NCI-H2029 (cell line): ENCODE measurements at regions not wholly inside any gene's neighbourhood (a gene's known extent, or its start where the extent isn't known, plus 50 kb on each side); places are given as distances from the start of the nearest gene placed in this dataset.
"Not testable (repeated sequence)": the region's sequence is repeated elsewhere in the genome, so short reads cannot be mapped to it uniquely, and the experiment has no call there.

ENCODE experiments used
- DNase-seq: peaks from one replicate; lab custom pipeline; 2025; lab: John Stamatoyannopoulos, UW

GRCh38 chr7:119944601-119944972 is 328.4 kb upstream of the KCND2 start:
- DNase-seq = no peak

GRCh38 chr7:119945822-119946221 is 327.2 kb upstream of the KCND2 start:
- DNase-seq = no peak

GRCh38 chr7:119949053-119949452 is 323.9 kb upstream of the KCND2 start:
- no peak for DNase-seq

GRCh38 chr7:119950390-119951041 is 322.5 kb upstream of the KCND2 start:
- not testable (repeated sequence) for DNase-seq

GRCh38 chr7:119951614-119952013 is 321.4 kb upstream of the KCND2 start:
- DNase-seq = not testable (repeated sequence)

GRCh38 chr7:119957335-119957734 is 315.6 kb upstream of the KCND2 start:
- DNase-seq = no peak

GRCh38 chr7:119959811-119960210 is 313.2 kb upstream of the KCND2 start:
- no peak for DNase-seq

GRCh38 chr7:119963654-119964053 is 309.3 kb upstream of the KCND2 start:
- no peak for DNase-seq

GRCh38 chr7:119964065-119964464 is 308.9 kb upstream of the KCND2 start:
- DNase-seq = no peak

- no peak for DNase-seq
Observed at GRCh38 chr7:119964788-119965542, 308.0 kb upstream of the KCND2 start.

GRCh38 chr7:119967221-119967620 is 305.8 kb upstream of the KCND2 start:
- DNase-seq = no peak

GRCh38 chr7:119968411-119968810 is 304.6 kb upstream of the KCND2 start:
- DNase-seq = not testable (repeated sequence)

- DNase-seq = no peak
Observed at GRCh38 chr7:119969054-119969453, 303.9 kb upstream of the KCND2 start.

GRCh38 chr7:119969763-119970162 is 303.2 kb upstream of the KCND2 start:
- DNase-seq = no peak

GRCh38 chr7:119974972-119975371 is 298.0 kb upstream of the KCND2 start:
- no peak for DNase-seq

- no peak for DNase-seq
Observed at GRCh38 chr7:119982884-119983283, 290.1 kb upstream of the KCND2 start.

- DNase-seq = no peak
Observed at GRCh38 chr7:119983468-119983867, 289.5 kb upstream of the KCND2 start.

GRCh38 chr7:119984247-119984646 is 288.7 kb upstream of the KCND2 start:
- DNase-seq = no peak

GRCh38 chr7:119988401-119988800 is 284.6 kb upstream of the KCND2 start:
- no peak for DNase-seq

- DNase-seq = no peak
Observed at GRCh38 chr7:119994928-119995327, 278.0 kb upstream of the KCND2 start.

- DNase-seq = no peak
Observed at GRCh38 chr7:119996634-119997033, 276.3 kb upstream of the KCND2 start.

- no peak for DNase-seq
Observed at GRCh38 chr7:119999738-120000475, 273.1 kb upstream of the KCND2 start.

GRCh38 chr7:120005720-120006119 is 267.3 kb upstream of the KCND2 start:
- no peak for DNase-seq
